ENCODE measurements at regions not wholly inside any gene's neighbourhood (a gene's known extent, or its start where the extent isn't known, plus 50 kb on each side); places are given as distances from the start of the nearest gene placed in this dataset.

DNA sequence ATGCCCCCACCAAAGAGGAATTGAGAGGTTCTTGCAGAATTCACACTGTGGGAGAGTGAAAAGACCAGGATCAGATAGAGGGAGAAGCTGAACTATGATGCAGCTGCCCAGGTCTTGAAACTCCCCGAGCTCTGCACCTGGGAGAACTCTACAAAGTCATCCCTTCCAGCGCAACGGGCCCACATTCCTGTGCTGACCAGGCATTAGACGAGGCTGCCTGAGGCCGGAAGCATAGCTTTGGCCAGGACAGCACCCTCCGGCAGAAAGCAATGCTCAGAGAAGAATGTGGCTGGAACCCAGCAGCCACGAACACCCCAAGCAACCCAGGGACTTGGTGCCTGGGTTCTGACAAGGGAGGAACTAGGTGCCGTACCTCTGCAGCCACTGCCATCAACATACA, 281.5 kb upstream of the CDH4 start:
- no peak for DNase-seq
- intact Hi-C loops (cut with DNase I), result no loop called here

- no peak for DNase-seq
- intact Hi-C loops (cut with DNase I), result no loop called here
These were observed 278.0 kb upstream of the CDH4 start for GRCh38 chr20:60974022-60974421.

DNA sequence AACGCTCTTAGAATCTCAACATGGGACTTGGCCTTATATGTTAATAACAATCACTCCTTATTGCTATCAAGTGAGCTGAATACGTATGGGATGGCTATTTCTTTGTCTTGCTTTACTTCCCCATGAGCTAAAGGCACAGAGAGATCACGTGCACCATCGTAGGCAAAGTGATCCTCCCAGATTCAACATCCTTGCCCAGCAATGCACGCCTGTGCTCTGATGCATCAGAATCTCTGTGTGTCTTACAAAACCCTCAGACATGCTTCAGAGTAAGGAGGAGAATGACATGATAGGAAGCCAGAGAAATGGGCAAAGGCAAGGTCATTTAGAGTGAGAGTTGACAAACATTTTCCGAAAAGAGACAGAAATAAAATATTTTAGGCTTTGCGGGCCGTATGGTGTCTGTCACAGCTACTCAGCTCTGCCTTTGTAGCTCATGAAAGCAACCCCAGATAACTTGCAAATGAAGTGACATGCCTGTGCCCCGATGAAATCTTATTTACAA, 277.6 kb upstream of the CDH4 start:
- no peak for DNase-seq
- intact Hi-C loops (cut with DNase I), result no loop called here

DNA sequence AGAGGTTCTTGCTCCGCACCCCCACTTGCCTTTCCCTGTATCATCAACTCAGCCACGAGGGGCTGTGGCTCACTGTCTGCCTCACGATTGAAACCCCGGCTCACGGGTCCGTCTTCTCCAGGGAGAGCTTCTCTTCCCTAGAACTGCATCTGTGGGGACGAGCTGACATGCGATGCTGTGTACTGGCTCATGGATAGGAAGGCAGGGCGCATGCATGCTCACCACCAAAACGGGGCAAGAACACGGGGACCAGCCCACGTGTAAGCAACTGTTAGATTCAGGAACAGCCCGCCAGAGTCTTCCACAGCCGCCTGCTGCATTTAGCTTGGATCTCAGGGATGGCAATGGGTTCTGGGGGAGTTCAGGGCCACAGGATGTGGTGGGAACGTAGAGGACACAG, 275.9 kb upstream of the CDH4 start:
- DNase-seq, result no peak
- intact Hi-C loops (cut with DNase I), result no loop called here

- intact Hi-C loops (cut with DNase I), result no loop called here
- no peak for DNase-seq
These were observed 275.1 kb upstream of the CDH4 start for GRCh38 chr20:60976913-60977312.

- DNase-seq, result peak in 7 of 10 donors; percentile 51 to 93 (median 72)
- intact Hi-C loops (cut with DNase I), result no loop called here
These were observed 274.2 kb upstream of the CDH4 start for GRCh38 chr20:60977901-60978300.

DNA sequence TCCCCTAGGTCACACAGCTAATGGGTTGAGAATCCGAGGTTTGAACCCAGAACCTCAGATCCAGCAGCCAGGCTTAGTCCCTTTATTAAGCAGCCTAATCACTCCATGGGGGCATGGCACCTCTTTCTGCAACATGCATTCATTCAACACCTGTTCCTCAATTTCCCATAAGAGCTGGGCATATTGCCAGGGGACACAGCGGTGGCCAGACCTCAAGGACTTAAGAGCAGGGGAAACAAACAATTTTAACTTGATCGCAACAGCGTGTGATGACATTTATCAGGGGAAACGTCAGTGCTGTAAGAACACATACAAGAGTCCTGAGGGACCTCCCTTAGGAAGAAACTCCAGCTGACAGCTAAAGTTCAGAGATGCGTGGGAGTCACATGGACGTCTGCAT, 267.4 kb upstream of the CDH4 start:
- intact Hi-C loops (cut with DNase I), result no loop called here

GRCh38 chr20:60986506-60987156, 265.4 kb upstream of the CDH4 start:
- DNase-seq, result no peak

More for the DNA sequence above, 267.4 kb upstream of the CDH4 start:
- DNase-seq, result no peak

DNA sequence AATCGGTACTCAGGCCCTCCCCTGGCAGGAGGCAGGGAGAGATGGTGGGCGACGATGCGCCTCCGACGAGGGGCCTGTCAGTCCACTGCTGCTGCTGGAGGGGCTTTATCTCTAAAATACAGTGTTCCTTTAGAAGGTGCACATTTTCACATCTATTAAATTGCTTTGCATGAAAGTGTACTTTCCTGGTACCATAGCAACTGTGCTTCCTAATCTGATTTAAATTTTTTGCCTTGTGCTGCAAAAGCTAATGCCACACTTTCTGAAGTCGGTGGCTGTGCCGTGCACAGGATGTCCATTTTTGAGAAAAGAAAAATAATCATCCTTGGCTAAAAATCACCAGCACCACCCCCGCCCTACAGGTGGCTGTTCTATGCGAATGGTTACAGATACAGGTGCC, 262.0 kb upstream of the CDH4 start:
- intact Hi-C loops (cut with DNase I), result no loop called here
- no peak for DNase-seq

More at GRCh38 chr20:60986506-60987156, 265.4 kb upstream of the CDH4 start:
- intact Hi-C loops (cut with DNase I), result no loop called here

DNA sequence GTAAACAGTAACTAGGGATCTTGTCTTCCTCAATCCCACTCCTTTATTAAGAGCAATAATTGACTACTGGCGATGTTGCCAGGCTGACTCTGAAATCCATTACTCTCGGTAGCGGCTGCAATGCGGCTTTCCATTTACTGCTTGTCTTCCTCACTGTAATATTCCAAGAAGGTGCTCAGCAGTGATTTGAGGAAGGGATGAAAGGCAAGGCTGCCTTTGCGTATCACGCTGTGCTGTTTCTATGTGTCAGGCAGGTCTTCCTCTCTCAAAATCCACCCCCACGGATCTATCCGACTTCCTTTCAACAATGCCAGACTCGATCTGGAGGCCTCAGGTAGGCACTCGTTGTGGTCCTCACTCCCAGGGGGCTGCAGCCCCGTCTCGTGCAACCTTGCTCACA, 261.4 kb upstream of the CDH4 start:
- intact Hi-C loops (cut with DNase I), result no loop called here
- DNase-seq, result no peak

GRCh38 chr20:60993433-60994044, 258.5 kb upstream of the CDH4 start:
- intact Hi-C loops (cut with DNase I), result no loop called here
- no peak for DNase-seq

GRCh38 chr20:60999250-60999649, 252.8 kb upstream of the CDH4 start:
- intact Hi-C loops (cut with DNase I), result no loop called here
- no peak for DNase-seq

GRCh38 chr20:61002090-61002489, 250.0 kb upstream of the CDH4 start:
- no peak for DNase-seq
- intact Hi-C loops (cut with DNase I), result no loop called here

DNA sequence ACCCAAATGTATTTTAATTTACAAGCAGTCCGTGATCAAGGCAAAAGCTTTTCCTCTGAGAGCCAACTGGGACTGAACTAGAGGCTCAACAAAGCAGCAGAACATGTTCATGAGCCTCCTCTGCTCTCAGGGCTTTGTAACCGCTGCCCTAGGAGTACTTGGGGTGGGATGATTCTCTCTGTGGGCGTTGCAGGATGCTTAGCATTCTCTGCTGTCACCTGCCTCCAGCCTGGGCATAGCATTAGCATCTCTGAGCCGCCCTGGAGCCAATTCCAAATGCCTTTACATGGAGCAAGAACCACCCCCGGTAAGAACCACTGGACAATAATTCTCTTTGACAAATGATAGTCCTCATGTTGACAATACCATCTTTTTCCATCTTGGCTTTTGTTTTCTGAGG, 237.6 kb upstream of the CDH4 start:
- DNase-seq, result no peak
- intact Hi-C loops (cut with DNase I), result no loop called here

DNA sequence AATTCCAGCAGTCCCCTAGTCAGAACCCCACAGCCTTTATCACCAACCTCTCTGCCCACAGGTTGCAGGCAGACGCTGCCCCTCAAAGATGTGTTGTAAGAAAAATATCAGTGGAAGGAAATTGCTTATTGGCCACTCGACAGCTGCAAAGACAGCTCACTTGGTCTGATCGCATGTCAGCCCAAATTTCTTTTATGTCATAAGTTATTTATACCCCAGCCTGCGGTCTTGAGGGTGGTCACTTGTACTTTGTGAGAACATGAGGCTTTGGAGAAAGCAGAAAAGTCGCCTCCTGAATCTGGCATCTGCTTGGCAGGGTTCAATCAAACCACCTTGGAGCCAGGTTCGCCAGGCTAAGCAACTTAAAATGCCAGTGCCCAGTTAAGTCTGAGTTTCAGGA, 236.5 kb upstream of the CDH4 start:
- no peak for DNase-seq
- intact Hi-C loops (cut with DNase I), result no loop called here

GRCh38 chr20:61019322-61019721, 232.7 kb upstream of the CDH4 start:
- no peak for DNase-seq
- intact Hi-C loops (cut with DNase I), result no loop called here

DNA sequence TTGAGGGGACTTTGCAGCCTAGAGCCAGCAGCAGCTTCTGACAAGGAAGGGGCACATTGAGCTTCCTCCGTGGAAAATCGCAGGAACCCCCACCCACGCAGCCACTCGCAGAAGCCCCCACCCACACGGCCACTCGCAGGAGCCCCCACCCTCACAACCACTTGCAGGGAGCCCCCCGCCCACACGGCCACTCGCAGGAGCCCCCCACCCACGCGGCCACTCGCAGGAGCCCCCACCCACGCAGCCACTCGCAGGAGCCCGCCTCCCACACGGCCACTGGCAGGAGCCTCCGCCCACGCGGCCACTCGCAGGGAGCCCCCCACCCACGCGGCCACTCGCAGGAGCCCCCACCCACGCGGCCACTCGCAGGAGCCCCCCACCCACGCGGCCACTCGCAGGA, 228.4 kb upstream of the CDH4 start:
- intact Hi-C loops (cut with DNase I), result no loop called here
- DNase-seq, result no peak

GRCh38 chr20:61024390-61024789, 227.7 kb upstream of the CDH4 start:
- DNase-seq, result no peak
- intact Hi-C loops (cut with DNase I), result no loop called here

DNA sequence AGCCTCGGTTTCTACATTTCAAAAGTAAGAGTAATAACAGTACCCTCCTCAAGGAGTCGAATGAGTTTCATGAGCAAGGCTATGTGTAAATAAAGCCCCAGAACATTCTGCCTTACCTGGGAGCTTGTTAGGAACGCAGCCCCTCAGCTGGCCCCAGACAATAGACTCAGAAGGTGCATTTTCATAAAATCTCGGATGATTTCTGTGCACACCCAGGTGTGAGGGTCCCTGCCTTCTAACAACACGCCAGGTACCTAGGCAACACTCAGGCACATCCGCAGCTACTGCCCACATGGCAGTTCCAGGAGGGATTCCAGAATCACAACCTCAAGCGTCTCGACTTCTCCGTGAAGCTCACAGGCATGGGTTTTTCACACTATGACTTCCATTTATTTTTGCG, 226.5 kb upstream of the CDH4 start:
- DNase-seq, result no peak
- intact Hi-C loops (cut with DNase I), result no loop called here

DNA sequence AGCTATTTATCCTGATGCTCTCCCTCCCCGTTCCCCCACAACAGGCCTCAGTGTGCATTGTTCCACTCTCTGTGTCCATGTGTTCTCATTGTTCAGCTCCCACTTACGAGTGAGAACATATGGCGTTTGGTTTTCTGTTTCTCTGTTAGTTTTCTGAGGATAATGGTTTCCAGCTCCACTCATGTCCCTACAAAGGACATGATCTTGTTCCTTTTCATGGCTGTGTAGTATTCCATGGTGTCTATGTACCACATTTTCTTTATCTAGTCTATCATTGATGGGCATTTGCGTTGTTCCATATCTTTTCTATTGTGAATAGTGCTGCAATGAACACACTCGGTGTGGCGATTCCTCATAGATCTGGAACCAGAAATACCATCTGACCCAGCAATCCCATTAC, 225.9 kb upstream of the CDH4 start:
- DNase-seq, result no peak

DNA sequence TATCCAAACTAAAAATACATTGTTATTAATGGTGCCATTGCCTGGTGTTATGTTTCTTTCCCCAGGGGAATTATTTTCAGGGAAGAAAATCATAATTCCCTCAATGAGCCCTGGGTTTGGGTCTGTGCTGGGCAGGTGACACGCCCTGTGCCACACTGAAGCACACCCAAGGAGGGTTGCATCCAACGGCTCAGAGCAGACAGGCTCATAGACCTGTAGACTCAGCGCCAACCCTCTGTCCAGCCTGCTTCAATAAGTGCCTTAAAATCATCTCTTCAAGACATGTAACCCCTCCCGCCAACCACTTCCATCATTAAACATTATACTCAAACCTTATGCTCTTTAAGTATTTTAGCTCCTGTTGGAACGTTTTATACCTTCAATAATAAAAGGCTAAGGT, 225.3 kb upstream of the CDH4 start:
- DNase-seq, result no peak
- intact Hi-C loops (cut with DNase I), result no loop called here

More for the DNA sequence above, 225.9 kb upstream of the CDH4 start:
- intact Hi-C loops (cut with DNase I), result no loop called here

- intact Hi-C loops (cut with DNase I), result no loop called here
- DNase-seq, result no peak
These were observed 224.8 kb upstream of the CDH4 start for GRCh38 chr20:61027218-61027617.

Data from posterior cingulate gyrus (tissue), 11 donors.